CD4-positive, alpha-beta T cell treated with Interleukin-17A for 4 hours (primary cell): ENCODE measurements at regions not wholly inside any gene's neighbourhood (a gene's known extent, or its start where the extent isn't known, plus 50 kb on each side); places are given as distances from the start of the nearest gene placed in this dataset.
"Not testable (repeated sequence)": the region's sequence is repeated elsewhere in the genome, so short reads cannot be mapped to it uniquely, and the experiment has no call there.

Experiments used
- DNase-seq: peaks from one replicate; pipeline ENCODE4 v3.0.0-alpha.2; 2020; ENCODE audit warnings: mixed read lengths

GRCh38 chr4:3867403-3868100, 101.4 kb downstream of the ADRA2C start:
- DNase-seq: no peak

- DNase-seq: no peak
Observed at GRCh38 chr4:3868211-3869173, 102.3 kb downstream of the ADRA2C start.

- DNase-seq: no peak
Observed at GRCh38 chr4:3869174-3869572, 103.0 kb downstream of the ADRA2C start.

- no peak for DNase-seq
Observed at GRCh38 chr4:3869661-3870566, 103.7 kb downstream of the ADRA2C start.

GRCh38 chr4:3870567-3870962, 104.4 kb downstream of the ADRA2C start:
- no peak for DNase-seq

GRCh38 chr4:3871181-3871852, 105.1 kb downstream of the ADRA2C start:
- no peak for DNase-seq

- no peak for DNase-seq
Observed at GRCh38 chr4:3871881-3872833, 106.0 kb downstream of the ADRA2C start.

- no peak for DNase-seq
Observed at GRCh38 chr4:3872834-3873313, 106.7 kb downstream of the ADRA2C start.

- DNase-seq: no peak
Observed at GRCh38 chr4:3873408-3874027, 107.3 kb downstream of the ADRA2C start.

- DNase-seq: no peak
Observed at GRCh38 chr4:3874028-3874415, 107.8 kb downstream of the ADRA2C start.

- DNase-seq: no peak
Observed at GRCh38 chr4:3874525-3875110, 108.4 kb downstream of the ADRA2C start.

- no peak for DNase-seq
Observed at GRCh38 chr4:3875466-3875865, 109.3 kb downstream of the ADRA2C start.

- DNase-seq: not testable (repeated sequence)
Observed at GRCh38 chr4:3876057-3876845, 110.1 kb downstream of the ADRA2C start.

- DNase-seq: no peak
Observed at GRCh38 chr4:3877236-3877635, 111.1 kb downstream of the ADRA2C start.

- DNase-seq: no peak
Observed at GRCh38 chr4:3877868-3878267, 111.7 kb downstream of the ADRA2C start.

GRCh38 chr4:3878678-3879077, 112.5 kb downstream of the ADRA2C start:
- no peak for DNase-seq

- DNase-seq: peak; percentile 19
Observed at GRCh38 chr4:3879681-3880614, 113.8 kb downstream of the ADRA2C start.

GRCh38 chr4:3880615-3881120, 114.5 kb downstream of the ADRA2C start:
- peak; percentile 69 for DNase-seq
